ENCODE measurements at regions not wholly inside any gene's neighbourhood (a gene's known extent, or its start where the extent isn't known, plus 50 kb on each side); places are given as distances from the start of the nearest gene placed in this dataset.

DNA sequence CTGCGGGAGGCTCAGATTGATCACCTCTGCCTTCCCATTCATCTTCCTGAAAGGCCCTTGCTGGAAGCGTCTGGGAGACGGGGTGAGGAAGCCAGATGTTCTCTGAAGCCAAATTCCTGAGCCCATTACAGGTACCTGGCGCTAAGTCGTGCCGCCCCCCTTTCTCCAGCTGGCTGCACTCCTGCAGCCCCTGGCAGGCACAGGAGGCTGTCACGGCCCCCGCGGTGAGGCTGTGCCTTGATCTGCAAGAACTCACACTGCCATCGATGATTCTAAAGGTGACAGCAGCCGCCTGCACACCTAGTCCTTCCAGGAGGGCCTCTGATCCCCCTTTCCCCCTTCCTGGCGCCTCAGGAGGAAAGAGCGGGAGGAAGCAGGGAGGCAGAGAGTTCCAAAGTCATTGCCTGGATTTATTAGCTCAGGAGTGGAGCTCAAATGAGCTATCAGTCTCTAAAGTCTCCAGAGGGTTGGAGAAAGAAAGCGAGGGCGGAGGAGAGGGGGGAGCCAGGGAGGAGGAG lies 106.9 kb downstream of the RFLNA start:
- TF ChIP-seq EZH2 (IDR thresholded peaks at IDR 0.05; ENCODE audit: insufficient read depth, poor library complexity, severe bottlenecking), result no peak
- no peak for TF ChIP-seq EZH2phosphoT487 (IDR thresholded peaks at IDR 0.05; ENCODE audit: insufficient read depth, low read depth)

Measured in GM23248 (cell line).